WTC11 (cell line): ENCODE measurements at regions not wholly inside any gene's neighbourhood (a gene's known extent, or its start where the extent isn't known, plus 50 kb on each side); places are given as distances from the start of the nearest gene placed in this dataset.

ENCODE experiments used
- ATAC-seq: fragments of 200-7000 bp; cut with Tn5 transposase; 2 replicates; pipeline ENCODE4 v1.10.0; 2021; ENCODE audit warnings: mild to moderate bottlenecking, moderate library complexity
- CTCF ChIA-PET: fragments of 300-600 bp; sonication (Branson Sonifier 250); formaldehyde crosslinking; loops from one replicate; lab custom pipeline; 2021; ENCODE audit warnings: antibody characterized with exemption; lab: Charles Lee
- POLR2A ChIA-PET: fragments of 350-600 bp; sonication (Branson Sonifier 250); formaldehyde crosslinking; loops from one replicate; lab custom pipeline; 2021; ENCODE audit warnings: antibody characterized with exemption; lab: Charles Lee
- DNase-seq: peaks from one replicate; pipeline ENCODE4 v3.0.0; 2021; ENCODE audit warnings: low spot score
- H3K27ac Mint-ChIP-seq: 2 replicates; pipeline ENCODE4 v1.8.0; 2021; ENCODE audit warnings: mixed read lengths
- H3K27me3 Mint-ChIP-seq: 2 replicates; pipeline ENCODE4 v1.8.0; 2021; ENCODE audit warnings: low read depth, mild to moderate bottlenecking, moderate library complexity, mixed read lengths
- H3K36me3 Mint-ChIP-seq: 2 replicates; pipeline ENCODE4 v1.8.0; 2021; ENCODE audit warnings: mixed read lengths
- H3K4me1 Mint-ChIP-seq: 2 replicates; pipeline ENCODE4 v1.8.0; 2022; ENCODE audit warnings: mixed read lengths
- H3K4me3 Mint-ChIP-seq: 2 replicates; pipeline ENCODE4 v1.8.0; 2021; ENCODE audit warnings: mild to moderate bottlenecking, moderate library complexity, mixed read lengths
- H3K9me3 Mint-ChIP-seq: 2 replicates; pipeline ENCODE4 v1.8.0; 2021; ENCODE audit warnings: mixed read lengths
- EMX1 ChIP-seq: fragments of 250-450 bp; sonication (Bioruptor Pico); IDR thresholded peaks from 2 replicates; pipeline ENCODE4 v1.8.0; 2021; ENCODE audit warnings: mild to moderate bottlenecking
- ERG ChIP-seq: fragments of 250-450 bp; sonication (Bioruptor Pico); IDR thresholded peaks from 2 replicates; pipeline ENCODE4 v1.8.0; 2021; ENCODE audit warnings: mild to moderate bottlenecking
- FOXJ3 ChIP-seq: sonication (generic); formaldehyde crosslinking; IDR thresholded peaks from 2 replicates; pipeline ENCODE4 v1.9.0; 2021; ENCODE audit warnings: missing genetic modification reagents, mild to moderate bottlenecking, borderline replicate concordance
- FOXP1 ChIP-seq: sonication (generic); formaldehyde crosslinking; IDR thresholded peaks from 2 replicates; pipeline ENCODE4 v1.8.0; 2022; ENCODE audit warnings: missing genetic modification reagents, mild to moderate bottlenecking, moderate library complexity, borderline replicate concordance
- GRHL2 ChIP-seq: fragments of 250-450 bp; sonication (Bioruptor Pico); IDR thresholded peaks from 2 replicates; pipeline ENCODE4 v1.8.0; 2022; ENCODE audit warnings: mild to moderate bottlenecking, moderate library complexity; ENCODE audit not compliant: insufficient replicate concordance, severe bottlenecking
- IRF2 ChIP-seq: sonication (generic); formaldehyde crosslinking; IDR thresholded peaks from 2 replicates; pipeline ENCODE4 v1.8.0; 2022; ENCODE audit warnings: low read depth, missing genetic modification reagents, borderline replicate concordance
- JUN ChIP-seq: sonication (generic); formaldehyde crosslinking; IDR thresholded peaks from 2 replicates; pipeline ENCODE4 v1.8.0; 2023; ENCODE audit warnings: mild to moderate bottlenecking, missing genetic modification reagents
- MXD4 ChIP-seq: fragments of 250-450 bp; sonication (Bioruptor Pico); IDR thresholded peaks from 2 replicates; pipeline ENCODE4 v1.8.0; 2021; ENCODE audit warnings: mild to moderate bottlenecking, moderate library complexity, borderline replicate concordance
- NFATC4 ChIP-seq: fragments of 250-450 bp; sonication (Bioruptor Pico); IDR thresholded peaks from 2 replicates; pipeline ENCODE4 v1.9.0; 2021; ENCODE audit warnings: mild to moderate bottlenecking
- NFYB ChIP-seq: sonication (generic); formaldehyde crosslinking; conservative IDR thresholded peaks from 2 replicates; pipeline ENCODE4 v1.8.0; 2022; ENCODE audit warnings: low read depth, missing genetic modification reagents
- PREB ChIP-seq: sonication (generic); formaldehyde crosslinking; IDR thresholded peaks from 2 replicates; pipeline ENCODE4 v1.8.1; 2022; ENCODE audit warnings: mild to moderate bottlenecking, missing genetic modification reagents, moderate library complexity, borderline replicate concordance
- SMAD3 ChIP-seq: sonication (generic); formaldehyde crosslinking; IDR thresholded peaks from 2 replicates; pipeline ENCODE4 v1.8.0; 2022; ENCODE audit warnings: missing genetic modification reagents, mild to moderate bottlenecking, borderline replicate concordance
- SP1 ChIP-seq: sonication (generic); formaldehyde crosslinking; conservative IDR thresholded peaks from 2 replicates; pipeline ENCODE4 v1.8.1; 2022; ENCODE audit warnings: missing genetic modification reagents
- TP53 ChIP-seq: sonication (generic); formaldehyde crosslinking; IDR thresholded peaks from 2 replicates; pipeline ENCODE4 v1.8.1; 2023; ENCODE audit warnings: mild to moderate bottlenecking, missing genetic modification reagents
- ZNF423 ChIP-seq: fragments of 250-450 bp; sonication (Bioruptor Pico); IDR thresholded peaks from 2 replicates; pipeline ENCODE4 v2.1.2; 2022; ENCODE audit warnings: mild to moderate bottlenecking, moderate library complexity
- TF ChIP-seq, protein P1 (sequence below): sonication (generic); formaldehyde crosslinking; IDR thresholded peaks from 2 replicates; pipeline ENCODE4 v1.8.1; 2023; ENCODE audit warnings: mild to moderate bottlenecking, missing genetic modification reagents, moderate library complexity
- TF ChIP-seq, protein P2 (sequence below): sonication (generic); formaldehyde crosslinking; IDR thresholded peaks from 2 replicates; pipeline ENCODE4 v1.8.1; 2022; ENCODE audit warnings: mild to moderate bottlenecking, moderate library complexity, missing genetic modification reagents
- TF ChIP-seq, protein P3 (sequence below): sonication (generic); formaldehyde crosslinking; IDR thresholded peaks from 2 replicates; pipeline ENCODE4 v1.8.1; 2023; ENCODE audit warnings: mild to moderate bottlenecking, missing genetic modification reagents
- TF ChIP-seq, protein P4 (sequence below): sonication (generic); formaldehyde crosslinking; IDR thresholded peaks from 2 replicates; pipeline ENCODE4 v1.8.0; 2022; ENCODE audit warnings: missing genetic modification reagents

DNA sequence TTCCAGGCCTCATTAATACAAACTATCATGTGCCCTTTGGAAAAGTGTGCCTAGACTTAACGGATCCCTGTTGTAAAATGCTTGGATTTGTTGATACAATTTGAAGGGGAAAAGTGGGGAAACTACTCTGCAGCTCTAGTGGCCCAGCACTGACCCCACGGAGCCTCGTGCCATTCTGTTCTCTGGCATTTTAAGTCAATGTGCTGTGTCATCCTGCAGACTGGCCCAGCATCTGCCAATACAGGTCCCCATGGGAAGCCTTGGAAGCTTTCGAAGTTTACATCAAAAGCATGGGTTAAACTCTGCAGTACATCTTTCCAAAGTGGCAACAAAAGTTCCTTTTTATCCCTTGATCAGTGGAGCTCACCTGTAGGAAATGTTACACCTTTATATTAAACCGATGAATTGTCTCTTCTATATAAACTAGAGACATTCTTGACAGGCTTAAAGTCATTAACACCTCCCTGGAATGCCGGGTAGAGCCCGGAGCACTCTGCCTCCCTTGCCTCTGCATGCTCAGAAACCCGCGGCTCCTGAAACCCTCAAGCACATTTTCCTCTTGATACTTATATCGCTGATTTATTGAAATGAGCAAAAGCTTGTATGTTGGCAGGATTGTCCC, 596.0 kb upstream of the ADAMTS16 start (continued):
- TF ChIP-seq SP1: no peak
- no peak for TF ChIP-seq FOXJ3 (CRISPR knock-in tag)
- TF ChIP-seq NFYB (CRISPR knock-in tag): no peak
- TF ChIP-seq MXD4 (CRISPR knock-in tag): no peak

DNA sequence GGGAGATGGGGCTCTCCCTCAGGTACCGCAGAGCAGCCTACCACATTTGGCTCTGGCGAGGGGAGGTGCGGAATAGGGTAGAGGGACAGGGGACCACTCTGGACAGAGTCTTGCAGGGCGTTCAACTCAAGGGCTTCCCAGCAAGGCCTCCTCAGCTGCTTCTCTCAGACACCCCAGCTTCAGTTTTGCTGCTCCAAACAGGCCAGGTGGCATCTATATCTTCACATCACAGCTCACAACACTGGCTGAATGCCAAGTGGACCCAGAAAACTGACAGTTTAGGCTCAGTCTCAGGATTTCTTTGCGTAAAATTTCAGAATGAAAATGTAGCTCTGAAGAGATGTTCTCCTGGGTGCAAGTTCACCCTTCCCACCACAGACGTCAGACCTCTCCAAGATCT, 592.6 kb upstream of the ADAMTS16 start:
- TF ChIP-seq FOXP1: no peak
- TF ChIP-seq IRF2 (CRISPR knock-in tag): no peak
- TF ChIP-seq, all 79 proteins: peak for 0
- ChIA-PET POLR2A (no interaction called here), CTCF (no interaction called here)
- Mint-ChIP-seq H3K4me3 (no peak overlapping the region), H3K4me1 (peaks cover 56% of the 10 kb centered on the region), H3K9me3 (peaks cover 12% of the 10 kb centered on the region; the same call in 1 of the 2 replicates), H3K27me3 (no peaks in the 10 kb centered on the region; the same call in 1 of the 2 replicates), H3K27ac (no peak overlapping the region), H3K36me3 (no peaks in the 10 kb centered on the region)
- ATAC-seq (no peak), DNase-seq (no peak)

DNA sequence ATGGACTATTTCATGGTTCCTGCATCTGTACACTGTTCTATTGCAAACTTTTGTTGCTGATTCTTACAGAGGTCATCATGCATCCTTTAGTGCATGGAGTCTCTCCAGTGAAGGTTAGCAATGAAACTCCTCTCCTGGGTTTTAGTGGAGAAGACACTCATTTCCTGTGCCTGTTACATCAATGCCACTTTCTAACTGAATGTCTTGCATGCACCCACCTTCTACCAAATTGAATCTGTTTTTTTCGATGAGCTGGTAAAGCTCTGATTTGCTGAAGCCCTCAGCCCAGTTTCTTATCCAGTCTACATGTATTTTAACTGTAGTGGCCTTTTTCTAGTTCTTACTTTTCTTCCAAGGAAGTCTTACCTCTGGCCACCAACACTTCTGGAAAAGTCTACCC, 591.8 kb upstream of the ADAMTS16 start:
- H3K27me3 Mint-ChIP-seq: no peaks in the 10 kb centered on the region; the same call in 1 of the 2 replicates
- ChIA-PET CTCF (no interaction called here), POLR2A (no interaction called here)
- H3K4me1 Mint-ChIP-seq: peaks cover 48% of the 10 kb centered on the region
- peaks cover 5% of the 10 kb centered on the region; the same call in 1 of the 2 replicates for H3K36me3 Mint-ChIP-seq
- H3K9me3 Mint-ChIP-seq: peaks cover 15% of the 10 kb centered on the region
- H3K27ac Mint-ChIP-seq: no peak overlapping the region
- H3K4me3 Mint-ChIP-seq: no peak overlapping the region
- TF ChIP-seq ZNF423 (CRISPR knock-in tag): no peak
- no peak for TF ChIP-seq NFATC4 (CRISPR knock-in tag)
- TF ChIP-seq, protein P1, sequence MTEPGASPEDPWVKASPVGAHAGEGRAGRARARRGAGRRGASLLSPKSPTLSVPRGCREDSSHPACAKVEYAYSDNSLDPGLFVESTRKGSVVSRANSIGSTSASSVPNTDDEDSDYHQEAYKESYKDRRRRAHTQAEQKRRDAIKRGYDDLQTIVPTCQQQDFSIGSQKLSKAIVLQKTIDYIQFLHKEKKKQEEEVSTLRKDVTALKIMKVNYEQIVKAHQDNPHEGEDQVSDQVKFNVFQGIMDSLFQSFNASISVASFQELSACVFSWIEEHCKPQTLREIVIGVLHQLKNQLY (CRISPR knock-in tag): no peak
- TF ChIP-seq, protein P2, sequence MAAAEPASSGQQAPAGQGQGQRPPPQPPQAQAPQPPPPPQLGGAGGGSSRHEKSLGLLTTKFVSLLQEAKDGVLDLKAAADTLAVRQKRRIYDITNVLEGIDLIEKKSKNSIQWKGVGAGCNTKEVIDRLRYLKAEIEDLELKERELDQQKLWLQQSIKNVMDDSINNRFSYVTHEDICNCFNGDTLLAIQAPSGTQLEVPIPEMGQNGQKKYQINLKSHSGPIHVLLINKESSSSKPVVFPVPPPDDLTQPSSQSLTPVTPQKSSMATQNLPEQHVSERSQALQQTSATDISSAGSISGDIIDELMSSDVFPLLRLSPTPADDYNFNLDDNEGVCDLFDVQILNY: no peak
- TF ChIP-seq SP1: no peak
- no peak for TF ChIP-seq FOXP1
- TF ChIP-seq GRHL2 (CRISPR knock-in tag): no peak
- ATAC-seq: no peak
- no peak for DNase-seq

DNA sequence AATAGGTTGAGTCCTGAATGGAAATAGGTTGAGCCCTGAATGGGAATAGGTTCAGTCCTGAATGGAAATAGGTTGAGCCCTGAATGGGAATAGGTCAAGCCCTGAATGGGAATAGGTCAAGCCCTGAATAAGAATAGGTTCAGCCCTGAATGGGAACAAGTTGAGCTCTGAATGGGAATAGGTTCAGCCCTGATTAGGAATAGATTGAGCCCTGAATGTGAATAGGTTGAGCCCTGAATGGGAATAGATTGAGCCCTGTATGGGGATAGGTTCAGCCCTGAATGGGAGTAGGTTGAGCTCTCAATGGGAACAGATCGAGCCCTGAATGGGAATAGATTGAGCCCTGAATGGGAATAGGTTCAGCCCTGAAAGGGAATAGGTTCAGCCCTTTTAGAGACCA, 590.8 kb upstream of the ADAMTS16 start:
- H3K4me1 Mint-ChIP-seq: peaks cover 48% of the 10 kb centered on the region
- ATAC-seq (no peak; the same call in 1 of the 2 replicates), DNase-seq (no peak)
- H3K27ac Mint-ChIP-seq: peak overlapping the region; percentile 44; the same call in 1 of the 2 replicates
- CTCF ChIA-PET: no interaction called here
- H3K9me3 Mint-ChIP-seq: peaks cover 15% of the 10 kb centered on the region
- TF ChIP-seq, protein P3, sequence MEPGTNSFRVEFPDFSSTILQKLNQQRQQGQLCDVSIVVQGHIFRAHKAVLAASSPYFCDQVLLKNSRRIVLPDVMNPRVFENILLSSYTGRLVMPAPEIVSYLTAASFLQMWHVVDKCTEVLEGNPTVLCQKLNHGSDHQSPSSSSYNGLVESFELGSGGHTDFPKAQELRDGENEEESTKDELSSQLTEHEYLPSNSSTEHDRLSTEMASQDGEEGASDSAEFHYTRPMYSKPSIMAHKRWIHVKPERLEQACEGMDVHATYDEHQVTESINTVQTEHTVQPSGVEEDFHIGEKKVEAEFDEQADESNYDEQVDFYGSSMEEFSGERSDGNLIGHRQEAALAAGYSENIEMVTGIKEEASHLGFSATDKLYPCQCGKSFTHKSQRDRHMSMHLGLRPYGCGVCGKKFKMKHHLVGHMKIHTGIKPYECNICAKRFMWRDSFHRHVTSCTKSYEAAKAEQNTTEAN: peak; percentile 29; the same call in 1 of the 2 replicates
- no peak for TF ChIP-seq SMAD3 (CRISPR knock-in tag)
- TF ChIP-seq JUN (CRISPR knock-in tag): peak; percentile 53; the same call in 1 of the 2 replicates
- no peaks in the 10 kb centered on the region for H3K27me3 Mint-ChIP-seq
- H3K4me3 Mint-ChIP-seq: no peak overlapping the region
- POLR2A ChIA-PET: no interaction called here
- H3K36me3 Mint-ChIP-seq: peaks cover 5% of the 10 kb centered on the region; the same call in 1 of the 2 replicates

- POLR2A ChIA-PET: no interaction called here
- no peaks in the 10 kb centered on the region for H3K27me3 Mint-ChIP-seq
- H3K4me3 Mint-ChIP-seq: no peak overlapping the region
- peaks cover 15% of the 10 kb centered on the region for H3K9me3 Mint-ChIP-seq
- no peak for TF ChIP-seq ERG
- no peak for TF ChIP-seq EMX1
- TF ChIP-seq PREB (CRISPR knock-in tag): no peak
- TF ChIP-seq TP53: no peak
- TF ChIP-seq, protein P4, sequence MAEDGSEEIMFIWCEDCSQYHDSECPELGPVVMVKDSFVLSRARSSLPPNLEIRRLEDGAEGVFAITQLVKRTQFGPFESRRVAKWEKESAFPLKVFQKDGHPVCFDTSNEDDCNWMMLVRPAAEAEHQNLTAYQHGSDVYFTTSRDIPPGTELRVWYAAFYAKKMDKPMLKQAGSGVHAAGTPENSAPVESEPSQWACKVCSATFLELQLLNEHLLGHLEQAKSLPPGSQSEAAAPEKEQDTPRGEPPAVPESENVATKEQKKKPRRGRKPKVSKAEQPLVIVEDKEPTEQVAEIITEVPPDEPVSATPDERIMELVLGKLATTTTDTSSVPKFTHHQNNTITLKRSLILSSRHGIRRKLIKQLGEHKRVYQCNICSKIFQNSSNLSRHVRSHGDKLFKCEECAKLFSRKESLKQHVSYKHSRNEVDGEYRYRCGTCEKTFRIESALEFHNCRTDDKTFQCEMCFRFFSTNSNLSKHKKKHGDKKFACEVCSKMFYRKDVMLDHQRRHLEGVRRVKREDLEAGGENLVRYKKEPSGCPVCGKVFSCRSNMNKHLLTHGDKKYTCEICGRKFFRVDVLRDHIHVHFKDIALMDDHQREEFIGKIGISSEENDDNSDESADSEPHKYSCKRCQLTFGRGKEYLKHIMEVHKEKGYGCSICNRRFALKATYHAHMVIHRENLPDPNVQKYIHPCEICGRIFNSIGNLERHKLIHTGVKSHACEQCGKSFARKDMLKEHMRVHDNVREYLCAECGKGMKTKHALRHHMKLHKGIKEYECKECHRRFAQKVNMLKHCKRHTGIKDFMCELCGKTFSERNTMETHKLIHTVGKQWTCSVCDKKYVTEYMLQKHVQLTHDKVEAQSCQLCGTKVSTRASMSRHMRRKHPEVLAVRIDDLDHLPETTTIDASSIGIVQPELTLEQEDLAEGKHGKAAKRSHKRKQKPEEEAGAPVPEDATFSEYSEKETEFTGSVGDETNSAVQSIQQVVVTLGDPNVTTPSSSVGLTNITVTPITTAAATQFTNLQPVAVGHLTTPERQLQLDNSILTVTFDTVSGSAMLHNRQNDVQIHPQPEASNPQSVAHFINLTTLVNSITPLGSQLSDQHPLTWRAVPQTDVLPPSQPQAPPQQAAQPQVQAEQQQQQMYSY (CRISPR knock-in tag): no peak
- TF ChIP-seq, all 79 proteins: peak for 0
- no peak for ATAC-seq
- Mint-ChIP-seq H3K36me3 (peaks cover 5% of the 10 kb centered on the region; the same call in 1 of the 2 replicates), H3K27ac (no peak overlapping the region), H3K4me1 (peaks cover 38% of the 10 kb centered on the region)
- CTCF ChIA-PET: no interaction called here
- no peak for DNase-seq
Measured at GRCh38 chr5:4551034-4551433, 589.1 kb upstream of the ADAMTS16 start.
